ENCODE measurements at regions not wholly inside any gene's neighbourhood (a gene's known extent, or its start where the extent isn't known, plus 50 kb on each side); places are given as distances from the start of the nearest gene placed in this dataset.

- no peak for TF ChIP-seq CTCF (IDR thresholded peaks at IDR 0.05; ENCODE audit: insufficient read depth, low read length)
- no peak for TF ChIP-seq SPI1 (IDR thresholded peaks at IDR 0.05; ENCODE audit: borderline replicate concordance, low read depth)
Measured at GRCh38 chr21:35921471-35921870, 138.9 kb downstream of the SETD4 start.

Data from HL-60 (cell line).